Neural crest cell (in vitro differentiated cells): ENCODE measurements at regions not wholly inside any gene's neighbourhood (a gene's known extent, or its start where the extent isn't known, plus 50 kb on each side); places are given as distances from the start of the nearest gene placed in this dataset.

Source experiments
- DNase-seq: peaks from one replicate; pipeline ENCODE4 v3.0.0; 2021; ENCODE audit warnings: low read depth, mixed read lengths, low spot score
- H3K27ac Mint-ChIP-seq: one replicate; pipeline ENCODE4 v1.8.0; 2021; ENCODE audit warnings: mild to moderate bottlenecking, mixed read lengths; ENCODE audit not compliant: unreplicated experiment
- H3K27me3 Mint-ChIP-seq: 2 replicates; pipeline ENCODE4 v1.8.0; 2021; ENCODE audit warnings: low read depth, mild to moderate bottlenecking, mixed read lengths
- H3K36me3 Mint-ChIP-seq: 2 replicates; pipeline ENCODE4 v1.8.0; 2021; ENCODE audit warnings: low read depth, mild to moderate bottlenecking, mixed read lengths
- H3K4me1 Mint-ChIP-seq: 2 replicates; pipeline ENCODE4 v1.8.0; 2021; ENCODE audit warnings: mixed read lengths
- H3K4me3 Mint-ChIP-seq: one replicate; pipeline ENCODE4 v1.8.0; 2021; ENCODE audit warnings: mild to moderate bottlenecking, mixed read lengths
- H3K9me3 Mint-ChIP-seq: 2 replicates; pipeline ENCODE4 v1.8.0; 2021; ENCODE audit warnings: mixed read lengths
- TF ChIP-seq, protein P1 (sequence below): fragments of 200-600 bp; sonication (generic); conservative IDR thresholded peaks from 2 replicates; pipeline ENCODE4 v1.5.0; 2021; ENCODE audit warnings: antibody characterized with exemption, mild to moderate bottlenecking

DNA sequence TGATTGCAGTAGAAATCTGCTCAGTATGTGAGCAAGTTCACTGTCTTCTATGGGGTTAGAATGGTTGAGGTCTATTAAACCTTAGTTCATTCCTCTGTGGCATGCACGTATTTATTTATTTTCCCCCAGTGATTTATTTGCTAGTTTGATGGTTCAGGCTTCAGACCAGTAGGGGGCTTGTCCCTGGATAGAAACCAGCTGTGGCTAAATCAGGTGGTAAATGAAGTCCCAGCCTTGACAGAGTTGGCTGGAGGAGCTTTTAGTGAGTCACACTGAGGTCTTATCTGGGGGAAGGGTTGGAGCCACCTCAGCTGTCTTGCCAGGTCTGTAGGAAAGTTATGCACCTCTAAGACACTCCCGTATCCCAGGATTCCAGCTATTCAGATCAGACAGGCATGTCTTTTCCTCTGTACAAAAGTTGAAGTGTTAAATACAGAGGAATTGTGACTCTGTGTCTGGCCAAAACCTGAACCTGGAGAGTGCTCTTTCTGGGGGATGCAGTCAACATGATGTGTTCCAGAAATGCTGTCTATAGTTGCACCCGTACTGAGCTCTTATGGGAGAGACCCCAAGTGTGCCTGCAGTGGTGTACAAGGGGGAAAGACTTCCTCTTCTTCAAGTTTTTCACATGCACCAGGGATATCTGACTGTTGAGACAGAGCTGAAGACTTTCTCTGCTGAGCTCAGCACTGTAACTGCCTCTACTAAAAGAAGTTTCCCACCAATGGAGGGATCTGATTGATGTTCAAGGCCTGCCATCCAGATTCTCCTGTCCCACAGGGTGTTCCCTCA lies 1322.1 kb downstream of the TMEM121 start:
- peaks cover 28% of the 10 kb centered on the region for H3K9me3 Mint-ChIP-seq
- TF ChIP-seq, protein P1, sequence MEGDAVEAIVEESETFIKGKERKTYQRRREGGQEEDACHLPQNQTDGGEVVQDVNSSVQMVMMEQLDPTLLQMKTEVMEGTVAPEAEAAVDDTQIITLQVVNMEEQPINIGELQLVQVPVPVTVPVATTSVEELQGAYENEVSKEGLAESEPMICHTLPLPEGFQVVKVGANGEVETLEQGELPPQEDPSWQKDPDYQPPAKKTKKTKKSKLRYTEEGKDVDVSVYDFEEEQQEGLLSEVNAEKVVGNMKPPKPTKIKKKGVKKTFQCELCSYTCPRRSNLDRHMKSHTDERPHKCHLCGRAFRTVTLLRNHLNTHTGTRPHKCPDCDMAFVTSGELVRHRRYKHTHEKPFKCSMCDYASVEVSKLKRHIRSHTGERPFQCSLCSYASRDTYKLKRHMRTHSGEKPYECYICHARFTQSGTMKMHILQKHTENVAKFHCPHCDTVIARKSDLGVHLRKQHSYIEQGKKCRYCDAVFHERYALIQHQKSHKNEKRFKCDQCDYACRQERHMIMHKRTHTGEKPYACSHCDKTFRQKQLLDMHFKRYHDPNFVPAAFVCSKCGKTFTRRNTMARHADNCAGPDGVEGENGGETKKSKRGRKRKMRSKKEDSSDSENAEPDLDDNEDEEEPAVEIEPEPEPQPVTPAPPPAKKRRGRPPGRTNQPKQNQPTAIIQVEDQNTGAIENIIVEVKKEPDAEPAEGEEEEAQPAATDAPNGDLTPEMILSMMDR, result no peak
- peaks cover 8% of the 10 kb centered on the region for H3K36me3 Mint-ChIP-seq
- no peak for DNase-seq
- H3K4me3 Mint-ChIP-seq, result no peak overlapping the region
- H3K4me1 Mint-ChIP-seq, result no peaks in the 10 kb centered on the region
- H3K27ac Mint-ChIP-seq, result no peak overlapping the region
- no peaks in the 10 kb centered on the region for H3K27me3 Mint-ChIP-seq

DNA sequence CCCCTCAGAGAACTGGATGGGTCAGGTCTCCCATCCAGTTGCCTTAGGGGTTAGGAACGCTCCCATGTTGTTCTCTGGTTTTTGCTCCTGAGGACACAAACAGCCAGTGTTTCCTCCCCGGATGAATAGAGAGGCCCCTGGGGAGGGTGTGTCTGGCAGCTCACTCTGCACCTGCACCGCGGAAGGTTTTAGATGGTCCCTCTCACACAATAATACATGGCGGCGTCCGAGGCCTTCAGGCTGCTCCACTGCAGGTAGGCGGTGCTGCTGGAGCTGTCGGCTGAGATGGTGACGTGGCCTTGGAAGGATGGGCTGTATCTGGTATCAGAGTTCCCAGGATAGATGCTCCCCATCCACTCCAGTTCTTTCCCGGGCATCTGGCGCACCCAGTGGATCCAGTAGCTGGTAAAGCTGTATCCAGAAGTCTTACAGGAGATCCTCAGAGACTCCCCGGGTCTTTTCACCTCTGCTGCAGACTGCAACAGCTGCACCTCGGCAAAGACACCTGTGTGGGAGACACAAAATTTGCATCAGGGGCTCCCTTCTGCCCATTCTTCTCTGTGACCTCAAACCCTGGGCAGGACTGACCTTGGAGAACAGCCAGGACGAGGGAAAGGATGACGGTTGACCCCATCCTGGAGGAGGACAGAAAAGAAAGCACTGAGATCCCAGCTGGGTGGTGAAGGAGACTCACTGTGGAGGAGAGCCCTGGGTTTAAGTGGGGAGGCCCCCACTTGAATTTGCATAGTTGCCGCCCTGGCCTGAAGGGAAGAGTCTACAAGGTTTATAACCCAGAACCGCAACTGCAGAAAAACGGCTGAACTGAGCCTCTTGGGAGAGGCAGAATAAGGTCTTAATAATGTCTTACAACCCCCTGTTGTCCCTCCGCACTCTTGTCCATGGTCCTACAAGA lies 1324.8 kb downstream of the TMEM121 start:
- no peak overlapping the region for H3K4me3 Mint-ChIP-seq
- no peaks in the 10 kb centered on the region for H3K27me3 Mint-ChIP-seq
- H3K27ac Mint-ChIP-seq, result no peak overlapping the region
- DNase-seq, result no peak
- TF ChIP-seq, protein P1, result no peak
- H3K9me3 Mint-ChIP-seq, result peaks cover 31% of the 10 kb centered on the region
- peaks cover 8% of the 10 kb centered on the region for H3K36me3 Mint-ChIP-seq
- no peaks in the 10 kb centered on the region for H3K4me1 Mint-ChIP-seq

DNA sequence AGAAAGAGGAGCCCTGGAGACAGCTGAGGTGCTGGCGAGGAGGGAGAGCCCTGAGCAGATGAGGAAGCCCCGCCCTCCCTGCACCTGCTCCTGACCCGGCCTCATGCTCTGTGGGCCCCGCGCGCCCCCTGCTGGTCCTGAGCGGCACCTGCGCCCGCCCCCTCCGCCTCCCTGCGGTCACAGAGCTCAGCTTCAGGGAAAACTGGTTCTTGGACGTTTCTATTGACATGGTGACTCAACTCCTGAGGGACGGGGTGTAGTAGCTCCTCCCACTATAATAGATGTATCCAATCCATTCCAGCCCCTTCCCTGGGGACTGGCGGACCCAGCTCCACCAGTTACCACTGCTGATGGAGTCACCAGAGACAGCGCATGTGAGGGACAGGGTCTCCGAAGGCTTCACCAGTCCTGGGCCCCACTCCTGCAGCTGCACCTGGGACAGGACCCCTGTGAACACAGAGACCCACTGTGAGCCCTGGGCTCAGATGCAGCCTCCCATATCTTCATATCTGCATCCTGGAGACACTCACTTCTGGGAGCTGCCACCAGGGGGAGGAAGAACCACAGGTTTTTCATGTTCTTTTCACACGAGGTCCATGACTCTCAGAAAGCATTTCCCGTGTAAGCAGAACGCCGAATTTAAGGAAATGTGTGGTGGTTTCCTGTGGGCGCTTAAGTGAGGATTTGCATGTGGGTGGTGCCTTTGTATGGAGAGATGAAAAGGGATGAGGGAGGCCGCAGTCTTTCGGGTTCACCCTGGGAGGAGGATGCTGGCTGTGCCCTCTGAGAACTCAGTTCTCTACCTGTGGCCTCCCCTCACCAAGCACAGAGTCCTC lies 1346.4 kb downstream of the TMEM121 start:
- no peak overlapping the region for H3K4me3 Mint-ChIP-seq
- H3K27ac Mint-ChIP-seq, result no peak overlapping the region
- peaks cover 8% of the 10 kb centered on the region for H3K36me3 Mint-ChIP-seq
- TF ChIP-seq, protein P1, result no peak
- DNase-seq, result no peak
- no peaks in the 10 kb centered on the region for H3K27me3 Mint-ChIP-seq
- H3K9me3 Mint-ChIP-seq, result peaks cover 18% of the 10 kb centered on the region
- no peaks in the 10 kb centered on the region for H3K4me1 Mint-ChIP-seq

DNA sequence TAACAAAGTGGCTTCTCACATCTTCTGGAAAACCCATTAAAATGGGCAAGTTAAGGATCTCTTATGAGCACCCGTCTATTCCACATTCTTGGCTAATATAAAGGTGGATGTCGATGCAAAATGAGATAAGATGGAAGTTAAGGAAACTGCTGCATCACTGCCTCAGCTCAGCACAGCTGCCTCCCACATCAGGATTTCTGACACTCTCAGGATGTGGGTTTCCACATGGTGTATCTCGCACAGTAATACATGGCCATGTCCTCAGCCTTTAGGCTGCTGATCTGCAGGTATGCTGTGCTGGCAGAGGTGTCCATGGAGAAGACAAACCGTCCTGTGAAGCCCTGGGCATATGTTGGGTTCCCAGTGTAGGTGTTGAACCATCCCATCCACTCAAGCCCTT lies 1348.0 kb downstream of the TMEM121 start:
- TF ChIP-seq, protein P1, result no peak
- DNase-seq, result no peak
- no peaks in the 10 kb centered on the region for H3K4me1 Mint-ChIP-seq
- peaks cover 8% of the 10 kb centered on the region for H3K36me3 Mint-ChIP-seq
- H3K27ac Mint-ChIP-seq, result no peak overlapping the region
- no peak overlapping the region for H3K4me3 Mint-ChIP-seq
- no peaks in the 10 kb centered on the region for H3K27me3 Mint-ChIP-seq
- H3K9me3 Mint-ChIP-seq, result peaks cover 21% of the 10 kb centered on the region

DNA sequence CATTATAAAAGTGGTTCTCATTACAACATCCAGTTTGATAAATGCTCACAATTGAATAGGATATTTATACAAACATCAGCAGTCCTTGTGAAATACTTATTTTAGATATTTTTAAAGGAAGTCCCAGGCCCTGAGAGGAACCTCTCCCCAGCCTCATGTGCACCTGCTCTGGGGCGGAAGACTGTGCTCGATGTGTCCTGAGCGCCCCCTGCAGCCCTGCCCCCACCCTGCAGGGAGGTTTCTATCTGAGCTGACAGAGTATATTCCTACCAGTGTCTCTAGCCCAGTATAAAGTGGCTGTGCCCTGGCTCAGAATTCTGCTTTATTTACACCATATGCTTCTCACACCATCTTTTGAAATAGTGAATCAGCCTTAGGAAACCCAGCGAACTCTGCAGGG lies 1349.1 kb downstream of the TMEM121 start:
- Mint-ChIP-seq H3K4me1 (no peaks in the 10 kb centered on the region), H3K36me3 (peaks cover 8% of the 10 kb centered on the region), H3K9me3 (peaks cover 21% of the 10 kb centered on the region), H3K27me3 (no peaks in the 10 kb centered on the region), H3K27ac (no peak overlapping the region), H3K4me3 (no peak overlapping the region)
- no peak for DNase-seq
- TF ChIP-seq, protein P1, result no peak
